ENCODE measurements at regions not wholly inside any gene's neighbourhood (a gene's known extent, or its start where the extent isn't known, plus 50 kb on each side); places are given as distances from the start of the nearest gene placed in this dataset.

- no peaks in the 10 kb centered on the region for H3K36me3 ChIP-seq (ENCODE audit: control insufficient read depth in 2 of 2, insufficient read depth in 2 of 2, low read length in 1 of 2)
- 0% methylated on average over 2 of the region's 2 CpGs for WGBS (ENCODE audit: insufficient coverage, insufficient replicate concordance, low lambda C conversion rate, missing lambda C conversion rate)
- no peak for FAIRE-seq
Observed at GRCh38 chrX:122168241-122168640, 1015.8 kb upstream of the GRIA3 start.

More at GRCh38 chrX:122168241-122168640, 1015.8 kb upstream of the GRIA3 start:
- Histone ChIP-seq H3K27me3 (replicated peaks in 1 of 2; ENCODE audit: control insufficient read depth in 2 of 2, insufficient read depth in 2 of 2, low read length in 1 of 2) (no peaks in the 10 kb centered on the region), H3K27ac (ENCODE audit: control insufficient read depth, insufficient read depth) (no peak overlapping the region), H3K4me3 (no peak overlapping the region), H3K9me3 (replicated peaks; ENCODE audit: control insufficient read depth, insufficient read depth, low read length) (no peaks in the 10 kb centered on the region), H2AFZ (ENCODE audit: control insufficient read depth, low read depth, low read length) (no peak overlapping the region), H3K4me1 (ENCODE audit: control insufficient read depth, insufficient read depth, low read length) (no peaks in the 10 kb centered on the region), H3K9ac (ENCODE audit: control insufficient read depth, insufficient read depth, low read length) (no peak overlapping the region), H3K79me2 (ENCODE audit: control insufficient read depth, insufficient read depth, low read length) (no peaks in the 10 kb centered on the region), H4K20me1 (ENCODE audit: control insufficient read depth, insufficient read depth) (no peaks in the 10 kb centered on the region), H3K4me2 (ENCODE audit: control insufficient read depth, insufficient read depth) (no peak overlapping the region)
- SMC1A ChIA-PET (ENCODE audit: uncharacterized antibody, unreplicated experiment): no interaction called here
- ATAC-seq (no peak), DNase-seq (ENCODE audit: low read depth, low spot score) (no peak)
- in situ Hi-C loops (cut with MboI) (no loop called here), intact Hi-C loops (cut with micrococcal nuclease; ENCODE audit: unreplicated experiment) (no loop called here)
- CTCF ChIA-PET: no interaction called here
- POLR2A ChIA-PET: no interaction called here
- no TSS peak for BruUV-seq (replicated peaks)
- RAD21 ChIA-PET (ENCODE audit: unreplicated experiment): no interaction called here
- TF ChIP-seq MAX (IDR thresholded peaks at IDR 0.05; ENCODE audit: low read depth, low read length) (no peak), ELK1 (IDR thresholded peaks at IDR 0.05; ENCODE audit: low read depth, low read length) (no peak), POLR2AphosphoS5 (IDR thresholded peaks at IDR 0.05; ENCODE audit: low read length) (no peak), NR2C1 (IDR thresholded peaks at IDR 0.05) (no peak), NFXL1 (IDR thresholded peaks at IDR 0.05; ENCODE audit: borderline replicate concordance) (no peak), CUX1 (IDR thresholded peaks at IDR 0.05; ENCODE audit: insufficient replicate concordance, low read depth, low read length) (no peak), BCL11A (IDR thresholded peaks at IDR 0.05; ENCODE audit: low read depth, low read length) (no peak)

Measured in GM12878 (cell line).